GM12878 (cell line): ENCODE measurements at regions not wholly inside any gene's neighbourhood (a gene's known extent, or its start where the extent isn't known, plus 50 kb on each side); places are given as distances from the start of the nearest gene placed in this dataset.

Experiments
- CREB1 ChIP-seq: IDR thresholded peaks from 2 replicates; pipeline ENCODE4 v1.6.1; 2012; ENCODE audit warnings: low read depth, mild to moderate bottlenecking, inconsistent platforms
- EED ChIP-seq: sonication (generic); IDR thresholded peaks from 2 replicates; pipeline ENCODE4 v1.6.1; 2016; ENCODE audit warnings: antibody characterized with exemption, low read depth
- ETV6 ChIP-seq, 2 experiments: fragments of 450-650 bp in 1 of 2; IDR thresholded peaks in 1 of 2; conservative IDR thresholded peaks in 1 of 2; 2 replicates each; pipeline ENCODE4 v1.6.1; 2014; ENCODE audit warnings: antibody characterized with exemption in 1 of 2, borderline replicate concordance in 1 of 2, low read depth in 1 of 2, mild to moderate bottlenecking in 1 of 2, moderate library complexity in 1 of 2
- EZH2 ChIP-seq: IDR thresholded peaks from 2 replicates; pipeline ENCODE4 v1.6.1; 2012; ENCODE audit warnings: low read depth, mild to moderate bottlenecking, control low read depth, inconsistent platforms, low read length, borderline replicate concordance; ENCODE audit not compliant: control insufficient read depth
- JUND ChIP-seq: IDR thresholded peaks from 2 replicates; pipeline ENCODE4 v1.6.1; 2012; ENCODE audit warnings: low read depth, mild to moderate bottlenecking, low read length, improper control_type of control experiment, moderate library complexity
- MYC ChIP-seq: IDR thresholded peaks from 2 replicates; pipeline ENCODE4 v1.6.1; 2011; ENCODE audit warnings: mild to moderate bottlenecking, low read length, moderate library complexity, inconsistent platforms; ENCODE audit not compliant: insufficient read depth, insufficient replicate concordance, insufficient read length, severe bottlenecking
- SP1 ChIP-seq: IDR thresholded peaks from one replicate; pipeline ENCODE4 v1.6.1; 2011; ENCODE audit warnings: low read depth, low read length
- TAF1 ChIP-seq: IDR thresholded peaks from 2 replicates; pipeline ENCODE4 v1.6.1; 2011; ENCODE audit warnings: mild to moderate bottlenecking, low read depth, low read length, borderline replicate concordance
- TF ChIP-seq, protein P1 (sequence below): fragments of 450-650 bp; IDR thresholded peaks from 2 replicates; pipeline ENCODE4 v1.6.1; 2017; ENCODE audit warnings: mild to moderate bottlenecking, moderate library complexity
- TF ChIP-seq, protein P2 (sequence below), 3 experiments: IDR thresholded peaks in 2 of 3; conservative IDR thresholded peaks in 1 of 3; 2 replicates each; pipeline ENCODE4 v1.5.1; 2011; ENCODE audit warnings: low read depth in 3 of 3, low read length in 3 of 3, mild to moderate bottlenecking in 3 of 3, control low read depth in 2 of 3, moderate library complexity in 2 of 3, inconsistent platforms in 1 of 3, mixed read lengths in 1 of 3; ENCODE audit not compliant: control insufficient read depth in 2 of 3, insufficient read depth in 1 of 3; ENCODE audit errors: extremely low read depth in 1 of 3

DNA sequence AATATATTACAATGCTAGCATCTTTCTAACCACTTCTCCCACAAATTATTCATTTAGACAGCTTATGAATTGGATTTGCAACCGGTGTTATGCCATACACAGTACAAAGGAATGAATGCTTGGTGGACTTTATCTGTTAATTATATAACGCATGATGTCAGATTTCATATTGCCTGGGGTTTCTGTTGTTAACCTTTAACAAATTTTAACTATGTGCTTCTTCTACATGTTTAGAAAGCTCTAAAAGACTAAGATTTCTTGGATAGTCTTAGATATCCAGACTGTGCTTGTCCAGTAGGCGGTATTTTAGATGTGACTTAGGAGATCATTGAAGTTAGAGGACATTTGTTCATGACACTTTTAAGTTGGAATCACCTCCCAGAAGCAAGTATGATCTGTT is 976.3 kb downstream of the TMEM182 start:
- TF ChIP-seq, protein P1, sequence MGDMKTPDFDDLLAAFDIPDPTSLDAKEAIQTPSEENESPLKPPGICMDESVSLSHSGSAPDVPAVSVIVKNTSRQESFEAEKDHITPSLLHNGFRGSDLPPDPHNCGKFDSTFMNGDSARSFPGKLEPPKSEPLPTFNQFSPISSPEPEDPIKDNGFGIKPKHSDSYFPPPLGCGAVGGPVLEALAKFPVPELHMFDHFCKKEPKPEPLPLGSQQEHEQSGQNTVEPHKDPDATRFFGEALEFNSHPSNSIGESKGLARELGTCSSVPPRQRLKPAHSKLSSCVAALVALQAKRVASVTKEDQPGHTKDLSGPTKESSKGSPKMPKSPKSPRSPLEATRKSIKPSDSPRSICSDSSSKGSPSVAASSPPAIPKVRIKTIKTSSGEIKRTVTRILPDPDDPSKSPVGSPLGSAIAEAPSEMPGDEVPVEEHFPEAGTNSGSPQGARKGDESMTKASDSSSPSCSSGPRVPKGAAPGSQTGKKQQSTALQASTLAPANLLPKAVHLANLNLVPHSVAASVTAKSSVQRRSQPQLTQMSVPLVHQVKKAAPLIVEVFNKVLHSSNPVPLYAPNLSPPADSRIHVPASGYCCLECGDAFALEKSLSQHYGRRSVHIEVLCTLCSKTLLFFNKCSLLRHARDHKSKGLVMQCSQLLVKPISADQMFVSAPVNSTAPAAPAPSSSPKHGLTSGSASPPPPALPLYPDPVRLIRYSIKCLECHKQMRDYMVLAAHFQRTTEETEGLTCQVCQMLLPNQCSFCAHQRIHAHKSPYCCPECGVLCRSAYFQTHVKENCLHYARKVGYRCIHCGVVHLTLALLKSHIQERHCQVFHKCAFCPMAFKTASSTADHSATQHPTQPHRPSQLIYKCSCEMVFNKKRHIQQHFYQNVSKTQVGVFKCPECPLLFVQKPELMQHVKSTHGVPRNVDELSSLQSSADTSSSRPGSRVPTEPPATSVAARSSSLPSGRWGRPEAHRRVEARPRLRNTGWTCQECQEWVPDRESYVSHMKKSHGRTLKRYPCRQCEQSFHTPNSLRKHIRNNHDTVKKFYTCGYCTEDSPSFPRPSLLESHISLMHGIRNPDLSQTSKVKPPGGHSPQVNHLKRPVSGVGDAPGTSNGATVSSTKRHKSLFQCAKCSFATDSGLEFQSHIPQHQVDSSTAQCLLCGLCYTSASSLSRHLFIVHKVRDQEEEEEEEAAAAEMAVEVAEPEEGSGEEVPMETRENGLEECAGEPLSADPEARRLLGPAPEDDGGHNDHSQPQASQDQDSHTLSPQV, result no peak
- TF ChIP-seq SP1 (no peak), EZH2 (no peak), EED (no peak), CREB1 (no peak), ETV6 (conservative IDR thresholded peaks at IDR 0.05 in 1 of 2, IDR thresholded peaks at IDR 0.05 in 1 of 2; ENCODE audit: borderline replicate concordance in 1 of 2, low read depth in 1 of 2) (no peak), JUND (no peak), TAF1 (no peak), MYC (no peak)
- TF ChIP-seq, protein P2, sequence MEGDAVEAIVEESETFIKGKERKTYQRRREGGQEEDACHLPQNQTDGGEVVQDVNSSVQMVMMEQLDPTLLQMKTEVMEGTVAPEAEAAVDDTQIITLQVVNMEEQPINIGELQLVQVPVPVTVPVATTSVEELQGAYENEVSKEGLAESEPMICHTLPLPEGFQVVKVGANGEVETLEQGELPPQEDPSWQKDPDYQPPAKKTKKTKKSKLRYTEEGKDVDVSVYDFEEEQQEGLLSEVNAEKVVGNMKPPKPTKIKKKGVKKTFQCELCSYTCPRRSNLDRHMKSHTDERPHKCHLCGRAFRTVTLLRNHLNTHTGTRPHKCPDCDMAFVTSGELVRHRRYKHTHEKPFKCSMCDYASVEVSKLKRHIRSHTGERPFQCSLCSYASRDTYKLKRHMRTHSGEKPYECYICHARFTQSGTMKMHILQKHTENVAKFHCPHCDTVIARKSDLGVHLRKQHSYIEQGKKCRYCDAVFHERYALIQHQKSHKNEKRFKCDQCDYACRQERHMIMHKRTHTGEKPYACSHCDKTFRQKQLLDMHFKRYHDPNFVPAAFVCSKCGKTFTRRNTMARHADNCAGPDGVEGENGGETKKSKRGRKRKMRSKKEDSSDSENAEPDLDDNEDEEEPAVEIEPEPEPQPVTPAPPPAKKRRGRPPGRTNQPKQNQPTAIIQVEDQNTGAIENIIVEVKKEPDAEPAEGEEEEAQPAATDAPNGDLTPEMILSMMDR (IDR thresholded peaks at IDR 0.05 in 2 of 3, conservative IDR thresholded peaks at IDR 0.05 in 1 of 3; ENCODE audit: control insufficient read depth in 2 of 3, extremely low read depth in 1 of 3, insufficient read depth in 1 of 3, low read depth in 3 of 3, low read length in 3 of 3), result no peak
